GDM1 (cell line): ENCODE measurements at regions not wholly inside any gene's neighbourhood (a gene's known extent, or its start where the extent isn't known, plus 50 kb on each side); places are given as distances from the start of the nearest gene placed in this dataset.

Experiments used
- DNase-seq: peaks from one replicate; lab custom pipeline; 2025; lab: John Stamatoyannopoulos, UW

DNA sequence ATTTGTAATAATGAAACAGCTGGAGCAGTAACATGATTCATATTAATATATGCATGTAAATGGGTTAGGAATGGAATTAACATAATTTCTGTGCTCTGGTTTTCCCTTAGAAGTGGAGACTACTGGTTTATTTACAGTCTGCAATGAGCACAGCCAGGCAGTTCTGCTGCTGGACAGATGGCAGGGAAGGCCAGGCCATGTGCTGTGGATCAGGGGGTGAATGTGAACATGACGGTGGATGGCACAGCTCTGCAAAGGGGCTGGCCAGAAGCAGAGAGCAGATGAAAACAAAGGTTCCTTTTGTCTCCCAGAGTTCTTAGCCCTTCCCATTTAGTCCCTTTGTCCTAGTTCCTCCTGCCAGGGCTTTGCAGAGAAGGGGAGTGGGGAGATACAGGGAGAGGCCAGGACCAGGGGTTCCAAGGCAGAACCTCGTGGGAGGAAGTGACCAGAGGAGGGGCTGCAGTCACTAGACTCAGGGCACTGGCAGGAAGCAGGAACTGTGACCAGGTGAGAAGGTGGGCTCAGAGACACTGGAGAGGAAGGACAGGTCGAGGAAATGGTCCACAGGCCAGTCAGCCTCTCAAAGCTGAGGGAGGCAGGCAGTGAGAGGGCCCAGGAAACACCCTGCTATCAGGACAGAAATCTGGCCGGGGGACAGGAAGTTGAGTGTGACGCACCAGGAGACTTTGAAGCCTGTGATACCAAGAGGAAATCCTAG is 112.9 kb upstream of the ATP8B1 start:
- DNase-seq: no peak

DNA sequence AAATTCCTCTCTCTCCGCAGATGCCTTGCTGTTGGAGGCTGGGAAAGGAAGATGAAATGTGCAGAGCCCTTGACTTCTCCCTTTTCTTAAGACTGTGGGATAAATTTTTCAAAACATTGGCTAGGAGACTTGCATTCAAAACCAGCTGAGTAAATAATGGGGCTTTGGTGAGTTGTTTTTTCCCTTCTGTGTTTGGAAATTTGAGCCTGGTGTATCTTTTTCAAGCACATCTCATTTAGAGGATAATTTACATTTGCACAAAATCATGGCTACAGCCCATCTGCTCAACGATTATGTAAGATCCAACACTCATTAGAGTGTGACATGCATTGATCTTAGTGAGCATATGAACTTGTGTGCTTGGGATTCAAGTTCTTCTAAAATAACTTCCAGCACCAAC is 112.1 kb upstream of the ATP8B1 start:
- DNase-seq: no peak

DNA sequence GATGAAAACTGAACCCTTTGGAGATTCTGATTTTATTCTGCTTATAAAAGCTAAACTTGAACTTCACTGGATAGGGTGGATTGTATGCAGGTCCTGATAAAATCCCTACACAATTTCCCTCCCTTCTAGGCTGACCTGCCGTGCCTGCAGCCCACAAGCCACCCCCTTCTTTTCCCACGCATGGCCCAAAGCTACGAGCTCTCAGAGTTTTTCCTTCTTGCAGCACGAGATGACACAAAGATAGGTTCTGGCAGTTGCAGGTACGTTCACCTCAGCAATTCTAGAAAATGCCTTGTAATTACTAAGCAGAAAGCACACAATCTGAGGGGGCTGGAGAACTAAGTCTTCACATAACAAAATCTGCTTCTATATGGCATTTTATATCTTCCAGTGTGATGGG is 110.6 kb upstream of the ATP8B1 start:
- DNase-seq: no peak

DNA sequence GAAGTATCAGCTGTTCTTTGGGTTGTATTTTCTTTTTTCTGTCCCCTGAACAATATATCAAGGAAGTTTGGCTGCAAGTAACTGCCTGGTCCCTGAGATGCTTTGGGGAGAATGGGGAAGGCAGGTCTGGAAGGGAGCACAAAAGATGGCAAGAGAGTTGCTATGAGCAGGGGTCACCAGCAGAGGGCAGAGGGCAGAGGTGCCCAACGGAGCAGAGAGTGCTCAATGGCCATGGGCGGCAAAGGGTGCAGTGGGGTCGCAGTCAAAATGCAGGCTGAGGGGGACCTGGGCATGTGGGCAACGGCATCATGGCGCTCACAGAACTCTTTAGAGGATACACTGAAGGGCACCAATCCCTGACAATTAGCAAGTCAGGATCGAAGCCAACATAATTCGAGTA is 107.7 kb upstream of the ATP8B1 start:
- DNase-seq: no peak

DNA sequence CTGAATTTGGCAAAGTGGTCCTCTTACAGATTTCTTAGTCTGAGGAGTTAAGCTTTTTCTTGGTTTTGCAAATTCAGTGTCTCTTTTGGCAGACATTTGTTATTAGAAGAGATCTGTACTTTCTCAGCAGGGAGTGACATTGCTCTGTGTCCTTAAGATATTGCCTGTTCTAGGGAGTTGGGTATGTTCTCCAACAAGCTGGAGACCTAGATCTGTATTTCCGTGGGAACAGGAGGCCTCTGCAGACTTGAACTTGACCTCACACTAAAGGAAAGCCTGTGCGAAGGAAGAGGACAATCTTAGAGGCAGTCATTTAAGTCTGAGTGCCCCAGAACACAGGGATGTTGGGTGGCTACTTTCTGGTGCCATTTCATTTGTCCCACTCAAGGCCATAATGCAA is 107.0 kb upstream of the ATP8B1 start:
- no peak for DNase-seq

DNA sequence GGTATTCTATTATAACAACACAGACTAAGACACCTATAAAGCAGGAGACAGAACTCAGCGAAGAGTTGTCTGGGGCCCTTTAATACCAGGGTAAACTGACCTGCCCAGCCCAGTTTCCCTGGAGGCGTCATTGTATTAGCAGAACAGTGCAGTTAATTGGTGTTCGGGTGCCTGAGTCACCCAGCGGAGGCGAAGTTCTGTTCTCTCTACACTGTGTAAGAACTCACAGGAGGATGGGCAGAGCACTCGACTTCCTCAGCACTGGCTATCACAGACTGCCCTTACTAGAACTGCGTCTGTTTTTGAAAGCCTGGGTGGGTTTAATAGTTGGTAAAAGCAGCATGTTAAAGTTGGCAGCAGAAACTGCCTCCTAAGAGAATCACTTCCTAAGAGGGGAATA is 106.5 kb upstream of the ATP8B1 start:
- DNase-seq: no peak

DNA sequence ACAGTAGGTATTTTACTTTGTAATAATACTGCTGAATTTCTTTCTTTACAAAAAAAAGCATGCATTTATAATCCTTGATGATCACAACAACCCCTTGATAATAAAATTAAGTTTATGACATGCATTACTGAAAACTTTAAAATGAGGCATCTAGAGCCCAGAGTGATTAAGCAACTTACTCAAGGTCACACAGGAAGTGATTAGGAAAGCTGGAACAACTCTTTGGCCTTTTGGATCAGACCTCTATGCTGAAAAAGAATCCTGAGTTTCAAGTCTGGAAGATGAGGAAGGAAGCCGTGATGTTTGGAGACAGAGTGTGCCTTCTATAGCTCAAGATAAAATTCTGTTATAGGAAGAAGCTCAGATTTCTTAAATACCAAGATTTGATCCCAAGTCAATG is 105.0 kb upstream of the ATP8B1 start:
- no peak for DNase-seq

DNA sequence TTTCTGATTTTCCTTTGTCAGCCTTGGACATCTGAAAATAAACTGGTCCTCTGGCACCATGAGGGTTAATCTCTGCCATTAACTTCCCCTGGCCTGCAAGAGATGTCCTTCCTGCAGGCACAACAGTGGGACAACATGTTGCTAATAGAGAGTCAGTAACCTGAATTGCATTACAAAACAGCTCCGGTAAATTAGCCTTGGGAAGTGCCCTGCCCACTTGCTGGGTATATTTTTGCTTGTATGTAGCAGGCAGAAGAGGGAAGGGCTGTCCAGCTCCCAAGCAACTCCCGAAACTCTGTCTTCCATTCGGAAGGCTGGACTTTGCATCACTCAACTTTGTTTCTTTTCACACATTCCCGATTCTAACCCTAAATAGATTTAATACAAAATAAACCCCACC is 104.4 kb upstream of the ATP8B1 start:
- DNase-seq: no peak

DNA sequence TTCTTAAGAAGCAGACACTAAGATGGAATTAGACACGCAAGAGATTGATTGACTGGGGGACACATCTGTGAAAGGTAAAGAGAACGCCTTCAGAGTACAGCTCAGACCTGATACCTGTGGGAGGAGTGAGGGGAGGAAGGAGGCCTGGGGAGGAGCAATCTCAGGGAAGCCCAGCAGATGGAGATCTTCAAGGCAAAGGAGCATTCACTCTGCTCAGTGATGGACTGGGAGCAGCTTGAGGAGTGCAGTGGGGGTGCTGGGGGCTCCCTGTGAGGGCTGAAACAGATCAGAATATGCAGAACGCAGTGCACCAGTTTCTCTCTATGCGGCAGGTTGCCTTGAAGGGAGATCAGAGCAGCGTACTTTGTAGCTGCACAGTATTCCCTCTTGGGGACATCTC is 103.7 kb upstream of the ATP8B1 start:
- no peak for DNase-seq

DNA sequence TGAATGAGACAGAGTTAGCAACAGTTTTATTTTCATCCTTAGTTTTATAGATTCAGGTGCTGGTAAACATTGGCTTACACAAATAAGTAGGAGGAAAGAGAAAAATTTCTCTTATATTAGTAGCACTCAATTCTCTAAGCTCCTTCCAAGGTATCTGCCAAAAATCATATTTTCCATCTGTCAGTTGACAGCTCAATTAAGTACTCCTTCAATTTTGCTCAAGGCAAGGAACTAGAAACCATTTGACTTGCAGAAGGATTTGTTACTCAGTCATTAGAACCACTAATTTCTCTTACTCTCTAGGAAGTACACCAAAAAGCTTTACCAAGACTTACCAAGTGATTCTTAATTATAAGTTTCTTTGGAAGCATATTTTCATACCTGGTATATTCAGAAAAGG is 101.4 kb upstream of the ATP8B1 start:
- no peak for DNase-seq

DNA sequence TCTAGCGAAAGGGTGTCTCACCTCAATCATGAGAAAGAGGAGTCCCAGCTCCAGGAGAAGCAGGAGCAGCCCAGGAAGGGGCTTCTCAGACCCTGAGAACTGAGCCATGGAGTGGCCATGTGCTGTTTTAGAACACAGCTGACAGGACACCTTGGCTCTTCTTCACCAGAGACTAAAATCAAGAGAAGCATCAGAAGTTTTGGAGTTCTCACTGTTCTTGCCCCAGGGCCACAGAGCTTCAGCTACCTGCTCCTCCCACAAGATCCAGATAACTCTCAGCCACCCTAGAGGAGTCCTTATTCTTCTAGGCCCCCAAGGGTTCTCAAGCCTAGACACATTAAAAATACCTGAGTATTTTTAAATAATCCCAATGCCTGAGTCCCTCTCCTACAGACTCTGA is 99.6 kb upstream of the ATP8B1 start:
- DNase-seq: no peak

DNA sequence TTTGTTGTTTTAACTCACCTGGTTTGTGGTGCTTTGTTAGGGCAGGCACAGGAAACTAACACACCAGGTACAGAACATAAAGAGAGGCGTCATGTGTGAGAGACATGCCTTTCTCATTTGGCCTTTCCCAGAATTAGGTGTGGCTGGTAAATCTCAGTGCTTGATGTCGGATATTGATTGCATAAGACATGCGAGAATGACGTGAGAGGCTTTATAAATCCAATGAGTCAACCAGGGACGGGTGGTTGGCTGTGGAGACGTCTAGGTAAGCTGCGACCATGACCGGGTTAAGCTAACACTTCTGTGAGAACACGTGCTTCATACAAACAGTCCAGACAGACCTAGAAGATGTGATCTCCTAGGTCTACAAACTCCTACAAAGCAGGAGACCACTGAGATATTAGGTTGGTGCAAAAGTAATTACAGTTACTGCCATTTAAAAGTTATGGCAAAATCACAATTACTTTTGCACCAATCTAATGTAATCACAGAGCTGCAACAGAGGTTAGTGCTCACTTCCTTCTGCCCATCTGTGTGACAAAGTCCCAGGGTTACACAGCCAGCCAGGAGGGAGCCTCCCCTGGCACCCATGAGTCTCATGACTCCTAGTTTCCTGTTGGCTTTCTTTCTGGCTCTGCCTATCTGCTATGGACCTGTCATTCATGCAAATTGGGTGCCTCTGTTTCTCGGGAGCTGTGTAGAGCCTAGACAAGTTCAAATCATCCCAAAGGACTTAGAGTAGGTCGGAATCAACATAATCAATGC is 98.9 kb upstream of the ATP8B1 start:
- DNase-seq: no peak

DNA sequence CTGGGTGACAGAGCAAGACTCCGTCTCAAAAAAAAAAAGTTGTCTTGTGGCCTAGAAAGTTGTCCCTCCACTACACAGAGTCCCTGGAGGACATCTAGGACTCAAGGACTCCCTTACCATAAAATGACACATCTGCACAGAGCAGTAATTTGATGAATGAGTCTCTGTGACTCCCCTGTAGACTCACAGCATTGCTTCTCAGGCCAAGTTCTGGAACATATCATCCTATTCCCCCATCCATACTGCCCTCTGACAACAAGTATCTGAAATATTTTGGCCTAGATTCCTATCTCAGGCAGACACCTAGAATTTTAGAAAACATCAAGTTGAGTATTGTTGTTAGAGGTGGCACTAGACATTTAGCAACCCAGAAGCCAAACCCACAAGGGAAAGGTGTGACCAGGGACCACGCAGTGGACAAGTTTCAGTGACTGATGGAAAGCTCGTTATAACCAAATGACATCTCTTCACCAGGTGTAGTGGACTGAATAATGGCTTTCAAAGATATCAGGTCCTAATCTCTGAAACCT is 97.9 kb upstream of the ATP8B1 start:
- no peak for DNase-seq

DNA sequence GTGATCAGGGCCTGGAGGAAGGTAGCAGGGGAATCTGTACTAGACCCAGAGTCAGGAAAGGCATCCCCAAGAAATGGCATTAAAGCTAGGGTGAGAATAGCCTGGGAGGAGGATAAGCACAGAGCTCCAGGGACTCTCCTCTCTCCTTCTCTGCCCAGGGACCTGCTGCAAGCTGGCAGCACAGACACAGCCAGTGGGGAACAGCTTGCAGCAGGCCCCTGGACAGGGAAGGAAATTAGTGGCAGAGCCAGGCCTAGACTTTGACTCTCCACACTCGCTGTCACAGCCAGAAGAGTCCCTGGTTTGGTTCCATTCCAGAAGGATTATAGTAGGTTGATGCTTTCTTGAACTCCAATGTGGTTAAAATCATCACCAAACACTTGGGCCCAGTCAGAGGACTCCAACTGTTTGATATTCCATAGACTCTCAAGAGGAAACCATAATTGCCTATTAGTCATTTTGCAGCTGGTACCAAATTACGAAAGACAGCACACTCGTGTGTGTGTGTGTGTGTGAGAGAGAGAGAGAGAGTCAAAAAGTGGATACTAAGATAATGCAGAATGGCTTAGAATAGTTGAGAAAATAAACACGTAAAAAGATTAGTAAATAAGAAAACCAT is 95.5 kb upstream of the ATP8B1 start:
- no peak for DNase-seq

DNA sequence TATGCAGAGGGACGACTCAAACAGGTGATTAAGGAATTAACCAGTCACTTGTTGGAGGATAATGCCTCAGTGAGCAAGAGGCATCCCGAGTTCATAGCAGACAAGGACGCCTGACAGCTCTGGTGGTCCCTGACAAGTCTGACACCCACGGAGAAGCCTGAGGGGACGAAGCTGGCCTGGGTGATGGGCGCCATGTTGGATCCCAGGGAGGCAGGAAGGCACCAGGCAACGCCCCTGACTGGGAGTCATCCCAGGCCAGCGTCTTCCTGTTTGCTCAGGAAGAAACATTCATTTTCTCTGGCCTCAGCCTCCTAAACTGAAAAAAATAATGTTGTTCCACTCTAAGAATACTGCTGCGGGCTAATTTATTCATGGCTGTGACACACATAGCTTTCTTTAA is 92.1 kb upstream of the ATP8B1 start:
- DNase-seq: no peak

DNA sequence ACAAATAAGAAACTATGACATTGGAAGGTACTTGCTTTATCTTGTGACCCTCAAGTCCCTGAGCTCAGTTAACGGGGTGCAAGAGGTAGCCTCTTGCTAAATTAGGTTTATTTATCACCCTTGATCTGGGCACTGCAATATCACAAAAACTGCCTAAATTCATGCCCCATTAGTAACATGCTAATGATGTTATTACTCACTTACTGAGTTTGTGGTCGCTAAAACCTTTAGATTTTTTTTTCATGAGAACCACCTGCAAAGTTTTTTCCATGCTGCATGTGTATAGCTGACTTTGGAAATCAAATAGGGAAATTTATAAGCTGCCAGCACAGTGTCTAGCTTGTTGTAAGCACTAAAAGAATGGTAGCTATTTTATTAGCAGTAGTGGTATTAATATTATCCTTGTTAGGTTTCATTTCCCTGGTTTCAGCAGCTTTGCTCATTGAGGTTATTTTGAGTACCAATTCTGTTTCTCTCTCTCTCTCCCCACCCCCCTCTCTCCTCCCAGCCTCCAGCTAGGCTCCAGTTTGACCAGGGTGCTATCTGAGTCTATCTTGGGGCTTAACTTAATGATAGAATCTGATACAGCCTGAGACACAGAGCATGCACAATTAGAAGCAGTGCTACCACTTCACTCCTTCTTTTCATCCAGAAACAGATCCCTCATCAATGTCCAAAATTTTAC is 88.7 kb upstream of the ATP8B1 start:
- no peak for DNase-seq

DNA sequence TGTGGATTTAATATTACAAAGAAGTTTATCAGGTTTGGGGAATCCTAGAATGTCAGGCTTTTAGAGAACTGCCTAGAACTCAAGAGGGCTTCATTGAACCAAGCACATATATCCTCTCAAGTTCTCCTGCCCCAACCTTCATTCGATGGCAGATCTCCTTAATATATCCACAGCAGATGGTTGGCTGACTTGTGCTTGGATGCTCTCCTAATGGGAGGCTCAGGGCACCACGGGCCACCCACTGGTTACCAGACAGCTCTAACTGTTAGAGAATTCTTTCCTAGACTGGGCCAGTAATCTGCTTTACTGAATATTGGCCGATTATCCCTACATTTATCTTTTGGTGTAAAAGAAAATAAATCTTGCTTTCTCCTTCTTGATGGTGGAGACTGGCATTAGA is 87.2 kb upstream of the ATP8B1 start:
- no peak for DNase-seq

DNA sequence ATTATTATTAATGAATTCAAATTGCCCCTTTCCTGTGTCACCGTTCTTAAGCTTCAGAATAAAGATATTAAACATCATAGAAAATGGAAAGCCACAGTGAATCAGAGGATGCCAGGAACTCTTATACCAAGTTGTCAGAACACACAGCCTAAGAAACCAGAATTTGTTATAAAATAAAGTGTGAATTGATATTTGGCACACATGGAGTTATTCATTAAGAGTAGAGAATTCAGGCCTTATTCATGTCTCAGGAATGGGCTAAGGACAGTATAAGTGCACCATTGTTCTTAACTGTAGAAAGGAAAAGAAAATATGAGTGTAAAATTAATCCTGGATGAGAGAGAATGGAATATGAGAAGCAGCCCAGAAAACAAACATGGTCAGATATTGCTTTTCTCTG is 86.7 kb upstream of the ATP8B1 start:
- DNase-seq: no peak

DNA sequence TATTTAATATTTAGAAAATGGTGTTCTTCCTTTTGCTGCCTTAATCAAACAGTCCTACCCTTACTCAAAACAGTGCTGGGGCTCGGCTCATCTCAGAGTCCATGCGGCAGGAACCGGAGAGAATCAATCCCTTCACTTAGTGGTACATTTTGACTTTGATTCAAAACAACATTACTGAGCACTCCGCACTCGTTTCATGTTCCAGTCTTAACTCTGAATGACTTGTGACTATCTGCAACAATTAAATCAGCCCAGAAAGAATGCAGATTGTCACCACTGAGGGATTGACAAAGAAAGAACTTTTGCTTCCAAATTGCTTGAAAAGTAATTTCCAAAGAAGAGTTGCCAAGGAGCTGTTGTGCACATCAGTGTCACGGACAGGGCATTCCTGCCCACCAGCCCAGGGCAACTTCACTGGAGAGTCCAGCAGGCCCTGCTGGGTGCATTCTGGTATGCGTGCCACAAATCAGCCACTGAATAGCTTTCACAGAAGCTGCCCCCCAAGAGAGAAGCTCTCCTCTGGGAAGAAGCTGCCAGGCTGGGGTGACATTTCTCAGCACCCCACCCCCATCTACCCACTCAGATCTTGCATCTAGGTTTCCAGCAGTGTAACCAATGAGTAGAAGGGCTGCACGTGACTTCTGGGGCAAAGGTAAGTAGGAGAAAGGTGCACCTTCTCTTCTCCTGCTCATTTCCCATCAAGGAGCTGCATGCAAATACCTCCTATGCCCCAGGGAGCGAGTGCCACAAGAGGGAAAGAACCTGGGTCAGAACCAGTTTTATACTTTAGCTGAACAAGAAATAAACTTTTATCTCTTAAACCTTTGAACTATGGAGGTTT is 84.6 kb upstream of the ATP8B1 start:
- DNase-seq: no peak

DNA sequence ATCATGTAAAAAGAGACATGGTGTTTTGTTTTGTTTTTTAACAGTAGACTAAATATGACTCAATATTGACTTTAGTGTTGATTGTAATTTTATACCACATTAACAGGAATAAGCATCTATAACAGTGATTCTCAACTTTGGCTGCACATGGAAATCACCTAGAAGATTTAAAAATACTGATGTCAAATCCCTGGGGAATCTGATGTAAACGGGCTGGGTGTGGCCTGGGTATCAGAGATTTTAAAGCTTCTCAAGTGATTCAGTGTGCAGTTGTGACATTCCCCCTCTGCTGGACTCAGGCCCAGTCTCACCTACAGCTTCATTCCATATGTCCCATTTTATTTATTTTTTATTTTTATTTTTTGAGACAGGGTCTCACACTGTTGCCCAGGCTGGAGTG is 82.8 kb upstream of the ATP8B1 start:
- no peak for DNase-seq

DNA sequence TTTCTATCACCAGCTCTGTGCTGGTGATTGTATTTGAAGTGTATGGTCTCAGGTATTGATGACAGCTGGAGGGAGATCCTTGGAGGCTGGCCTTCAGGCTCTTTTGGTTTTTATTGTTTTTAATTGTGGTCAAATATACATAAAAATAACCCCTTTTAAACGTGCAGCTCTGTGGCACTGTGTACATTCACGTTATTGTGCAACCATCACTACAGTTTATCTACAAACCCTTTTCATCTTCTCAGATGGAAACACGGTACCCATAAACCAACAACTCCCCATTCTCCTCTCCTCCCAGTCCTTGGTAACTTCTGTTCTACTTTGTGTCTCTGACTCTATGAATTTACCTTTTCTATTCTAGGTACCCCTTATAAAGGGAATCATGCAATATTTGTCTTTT is 79.3 kb upstream of the ATP8B1 start:
- no peak for DNase-seq
